Neural progenitor cell (in vitro differentiated cells): ENCODE measurements at regions not wholly inside any gene's neighbourhood (a gene's known extent, or its start where the extent isn't known, plus 50 kb on each side); places are given as distances from the start of the nearest gene placed in this dataset.

ENCODE experiments used
- EZH2 ChIP-seq: fragments of 200-600 bp; sonication (generic); IDR thresholded peaks from 2 replicates; pipeline ENCODE4 v1.6.1; 2017; ENCODE audit warnings: antibody characterized with exemption, mild to moderate bottlenecking, moderate library complexity
- EZH2phosphoT487 ChIP-seq: fragments of 200-600 bp; sonication (generic); IDR thresholded peaks from 2 replicates; pipeline ENCODE4 v1.6.1; 2017; ENCODE audit warnings: antibody characterized with exemption
- TF ChIP-seq, protein P1 (sequence below): fragments of 200-600 bp; sonication (generic); IDR thresholded peaks from 2 replicates; pipeline ENCODE4 v1.5.1; 2017; ENCODE audit warnings: antibody characterized with exemption, mild to moderate bottlenecking

GRCh38 chr3:6449099-6449498 is 411.8 kb upstream of the GRM7 start:
- TF ChIP-seq, protein P1, sequence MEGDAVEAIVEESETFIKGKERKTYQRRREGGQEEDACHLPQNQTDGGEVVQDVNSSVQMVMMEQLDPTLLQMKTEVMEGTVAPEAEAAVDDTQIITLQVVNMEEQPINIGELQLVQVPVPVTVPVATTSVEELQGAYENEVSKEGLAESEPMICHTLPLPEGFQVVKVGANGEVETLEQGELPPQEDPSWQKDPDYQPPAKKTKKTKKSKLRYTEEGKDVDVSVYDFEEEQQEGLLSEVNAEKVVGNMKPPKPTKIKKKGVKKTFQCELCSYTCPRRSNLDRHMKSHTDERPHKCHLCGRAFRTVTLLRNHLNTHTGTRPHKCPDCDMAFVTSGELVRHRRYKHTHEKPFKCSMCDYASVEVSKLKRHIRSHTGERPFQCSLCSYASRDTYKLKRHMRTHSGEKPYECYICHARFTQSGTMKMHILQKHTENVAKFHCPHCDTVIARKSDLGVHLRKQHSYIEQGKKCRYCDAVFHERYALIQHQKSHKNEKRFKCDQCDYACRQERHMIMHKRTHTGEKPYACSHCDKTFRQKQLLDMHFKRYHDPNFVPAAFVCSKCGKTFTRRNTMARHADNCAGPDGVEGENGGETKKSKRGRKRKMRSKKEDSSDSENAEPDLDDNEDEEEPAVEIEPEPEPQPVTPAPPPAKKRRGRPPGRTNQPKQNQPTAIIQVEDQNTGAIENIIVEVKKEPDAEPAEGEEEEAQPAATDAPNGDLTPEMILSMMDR = no peak
- TF ChIP-seq EZH2 (no peak), EZH2phosphoT487 (no peak)
